Breast epithelium (tissue), 3 donors: ENCODE measurements at regions not wholly inside any gene's neighbourhood (a gene's known extent, or its start where the extent isn't known, plus 50 kb on each side); places are given as distances from the start of the nearest gene placed in this dataset.

Experiments used
- CTCF ChIP-seq, 3 donors: fragments of 450-650 bp; IDR thresholded peaks; one replicate each; pipeline ENCODE4 v1.5.1; 2016 to 2017; ENCODE audit warnings: antibody characterized with exemption in 3 of 3, mild to moderate bottlenecking in 3 of 3, moderate library complexity in 3 of 3
- POLR2A ChIP-seq: fragments of 450-650 bp; IDR thresholded peaks from one replicate; pipeline ENCODE4 v1.6.1; 2016; ENCODE audit warnings: antibody characterized with exemption, mild to moderate bottlenecking, moderate library complexity
- POLR2AphosphoS5 ChIP-seq, 3 donors: sonication (generic); formaldehyde crosslinking; IDR thresholded peaks; one replicate each; pipeline ENCODE4 v1.6.1; 2017; ENCODE audit warnings: antibody characterized with exemption in 3 of 3

- TF ChIP-seq CTCF (IDR thresholded peaks at IDR 0.05) (no peak), POLR2A (no peak), POLR2AphosphoS5 (IDR thresholded peaks at IDR 0.05) (no peak)
Observed at GRCh38 chr22:47456031-47456430, 693.6 kb downstream of the TBC1D22A start.
